Stimulated activated CD8-positive, alpha-beta memory T cell treated with anti-CD3 and anti-CD28 coated beads, Interleukin-12 subunit alpha, Interleukin-12 subunit beta, amount 100 ng/mL, for 4 hours (primary cell): ENCODE measurements at regions not wholly inside any gene's neighbourhood (a gene's known extent, or its start where the extent isn't known, plus 50 kb on each side); places are given as distances from the start of the nearest gene placed in this dataset.

Experiments
- DNase-seq: peaks from one replicate; pipeline ENCODE4 v3.0.0-alpha.2; 2020; ENCODE audit warnings: low read depth

DNA sequence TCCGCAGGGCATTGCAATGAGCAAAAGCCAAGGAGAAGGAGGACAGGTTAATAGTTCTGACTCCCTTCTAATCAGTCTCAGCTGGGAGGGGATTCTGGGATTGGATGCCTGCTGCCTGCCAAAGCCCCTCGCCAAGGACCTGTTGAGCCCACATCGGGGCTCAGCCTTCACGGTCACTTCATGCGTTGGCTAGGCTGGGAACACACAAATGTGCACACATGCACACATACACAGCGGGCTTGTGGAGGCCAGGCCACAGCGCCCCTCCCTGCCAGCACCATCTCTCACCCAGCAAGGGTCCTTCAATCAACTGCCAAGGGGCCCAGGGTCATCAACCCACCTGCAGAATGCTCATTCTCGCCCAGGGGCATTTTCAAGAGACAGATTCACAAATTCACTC lies 113.9 kb downstream of the C5orf15 start:
- no peak for DNase-seq

- no peak for DNase-seq
These were observed 114.6 kb downstream of the C5orf15 start for GRCh38 chr5:133853646-133854365.

DNA sequence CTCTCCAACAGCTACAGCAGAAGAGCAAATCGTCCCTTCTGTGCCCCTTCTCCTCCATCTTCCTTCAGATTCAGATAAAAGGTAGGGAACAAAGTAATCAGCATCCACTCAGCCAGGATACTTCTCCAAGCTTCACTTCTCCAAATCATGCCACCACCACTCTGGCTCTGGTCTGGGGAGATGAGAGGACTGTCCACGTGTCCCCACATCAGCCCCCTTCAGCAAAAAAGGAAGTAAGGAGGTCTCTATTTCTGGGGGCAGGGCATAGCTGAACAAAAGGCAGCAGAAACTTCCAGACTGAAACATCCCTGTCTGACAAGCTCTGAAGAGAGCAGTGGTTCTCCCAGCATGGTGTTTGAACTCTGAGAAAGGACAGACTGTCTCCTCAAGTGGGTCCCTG lies 116.9 kb downstream of the C5orf15 start:
- no peak for DNase-seq

DNA sequence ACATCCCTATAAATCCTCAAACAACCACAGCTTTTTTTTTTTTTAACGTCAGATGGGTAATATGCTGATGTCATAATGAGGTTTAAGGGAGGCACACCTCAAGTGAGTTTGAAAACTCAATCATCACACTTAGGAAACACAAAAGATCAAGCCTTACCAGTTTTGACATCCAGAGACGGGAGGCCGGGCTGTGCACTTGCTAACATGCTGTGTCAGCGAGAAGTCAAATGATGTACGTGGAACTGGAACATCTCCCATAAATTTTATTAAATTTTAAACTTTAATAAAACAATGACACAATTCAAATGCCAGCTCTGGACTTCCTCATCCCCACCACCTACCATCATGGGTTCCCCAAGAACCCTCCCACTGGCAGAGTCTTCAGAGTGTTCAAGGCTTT lies 117.6 kb downstream of the C5orf15 start:
- DNase-seq, result no peak

DNA sequence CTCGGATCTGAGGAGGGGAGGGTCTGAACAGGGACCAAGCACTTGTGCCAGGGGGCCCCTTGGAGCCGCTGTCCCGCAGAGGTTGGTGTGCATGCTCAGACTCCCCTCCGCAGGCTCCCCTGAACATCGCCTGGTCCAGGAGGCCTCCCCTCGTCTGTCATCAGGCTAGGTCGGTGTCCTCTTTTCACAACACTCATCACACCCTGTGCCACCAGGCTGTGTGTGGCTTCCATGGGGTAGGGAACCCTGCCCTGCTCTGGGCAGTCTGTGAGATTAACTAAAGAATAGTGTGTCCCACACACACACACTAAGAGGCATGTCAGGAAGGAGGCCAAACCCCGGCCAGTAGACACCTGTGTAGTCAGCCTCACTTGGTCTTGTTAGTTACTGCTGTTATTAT lies 119.3 kb downstream of the C5orf15 start:
- no peak for DNase-seq

- no peak for DNase-seq
These were observed 120.0 kb downstream of the C5orf15 start for GRCh38 chr5:133848341-133848811.

DNA sequence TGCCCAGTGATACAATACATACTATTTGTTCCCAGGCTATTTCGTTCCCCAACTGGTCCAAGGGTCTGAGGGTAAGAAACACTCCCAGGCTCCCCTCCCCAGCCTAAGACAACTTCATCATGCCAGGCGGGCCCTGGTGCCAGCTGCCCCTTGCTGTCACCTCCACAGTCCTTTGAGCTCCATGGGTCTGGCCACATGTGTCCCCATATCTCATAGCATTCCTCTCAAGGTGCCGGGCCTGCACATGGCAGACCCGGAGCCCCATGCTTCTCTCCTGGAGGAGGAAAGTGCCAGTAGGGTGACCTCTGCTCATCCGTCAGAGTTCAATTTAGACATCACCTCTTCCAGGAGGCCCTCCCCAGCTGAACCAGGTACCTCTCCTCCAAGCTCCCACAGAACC lies 120.5 kb downstream of the C5orf15 start:
- DNase-seq, result no peak

- DNase-seq, result no peak
These were observed 121.1 kb downstream of the C5orf15 start for GRCh38 chr5:133847301-133847700.

GRCh38 chr5:133846478-133847226 lies 121.8 kb downstream of the C5orf15 start:
- DNase-seq, result no peak

DNA sequence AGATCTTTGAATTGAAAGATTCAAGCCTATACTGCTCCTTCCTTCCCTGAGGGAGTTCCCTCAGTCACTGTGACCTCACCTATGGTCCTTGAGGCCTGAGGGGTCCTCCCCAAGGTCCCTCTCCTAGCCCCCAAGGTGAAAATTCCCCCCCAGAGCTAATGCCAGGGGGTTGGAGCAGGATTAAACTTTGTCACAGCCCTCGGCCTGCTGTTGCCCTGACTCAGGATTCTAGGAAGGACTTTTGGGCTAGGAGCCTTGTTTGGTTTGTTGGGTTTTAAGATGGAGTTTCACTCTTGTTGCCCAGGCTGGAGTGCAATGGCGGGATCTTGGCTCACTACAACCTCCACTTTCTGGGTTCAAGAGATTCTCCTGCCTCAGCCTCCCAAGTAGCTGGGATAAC lies 123.2 kb downstream of the C5orf15 start:
- no peak for DNase-seq

- DNase-seq, result no peak
These were observed 123.6 kb downstream of the C5orf15 start for GRCh38 chr5:133844836-133845235.

DNA sequence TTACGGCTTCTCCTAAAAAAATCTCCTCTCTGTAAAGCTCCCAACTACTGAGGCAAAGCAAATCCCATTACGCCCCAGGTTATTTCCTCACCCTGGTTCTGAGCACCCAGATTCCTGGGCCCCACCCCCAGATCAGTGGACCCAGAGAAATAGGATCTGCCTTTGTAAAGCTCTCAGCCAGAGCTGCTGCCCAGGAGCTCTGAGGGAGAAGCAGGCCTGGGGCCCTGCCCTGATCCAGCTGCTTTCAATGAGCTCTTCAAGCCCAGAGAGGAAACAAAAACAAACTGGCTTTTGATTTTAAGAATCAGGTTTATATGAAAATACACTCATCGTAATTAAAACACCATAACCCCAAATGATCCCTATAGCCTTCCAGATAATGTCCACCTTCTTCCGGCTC lies 124.5 kb downstream of the C5orf15 start:
- DNase-seq, result no peak

- no peak for DNase-seq
These were observed 125.4 kb downstream of the C5orf15 start for GRCh38 chr5:133842846-133843611.

GRCh38 chr5:133841831-133842750 lies 126.3 kb downstream of the C5orf15 start:
- no peak for DNase-seq

GRCh38 chr5:133840168-133840567 lies 128.3 kb downstream of the C5orf15 start:
- DNase-seq, result no peak

DNA sequence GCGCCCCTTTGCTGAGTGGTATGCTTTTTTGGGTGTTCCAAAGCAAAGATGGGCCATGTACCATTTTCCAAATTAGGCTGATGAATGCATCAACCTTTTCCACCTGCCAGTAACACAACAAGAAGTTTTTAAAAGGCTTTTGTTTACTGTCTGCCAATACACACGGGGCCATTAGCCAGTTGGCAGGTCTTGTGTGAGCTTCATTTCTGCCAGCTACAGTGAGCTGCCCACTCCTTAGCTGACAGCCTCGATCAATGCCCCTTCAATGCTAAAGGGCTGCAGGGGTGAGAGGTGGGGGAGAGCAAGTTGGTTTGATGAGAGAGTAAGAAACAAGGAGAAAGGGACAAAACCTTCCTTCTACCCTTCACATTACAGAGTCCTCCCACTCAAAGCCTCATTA lies 128.7 kb downstream of the C5orf15 start:
- no peak for DNase-seq

DNA sequence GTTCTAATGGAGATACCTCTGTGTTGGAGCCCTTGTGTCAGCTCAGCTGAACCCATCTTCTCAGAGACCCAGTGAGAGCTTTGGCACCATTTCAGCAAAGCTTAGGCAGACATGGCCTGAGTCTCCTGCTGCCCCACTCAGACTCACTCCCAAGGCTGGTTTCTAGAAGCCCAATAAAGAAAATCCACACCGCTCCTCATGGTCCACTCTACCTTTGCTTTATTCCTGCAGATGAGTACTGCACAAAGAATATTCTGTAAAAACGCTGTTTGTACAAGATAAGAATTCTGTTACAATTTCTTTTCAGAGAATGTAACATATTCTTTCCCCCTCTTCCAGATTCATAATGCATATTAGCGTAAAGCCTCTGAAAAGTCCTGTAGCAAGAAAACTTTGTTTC lies 129.3 kb downstream of the C5orf15 start:
- DNase-seq, result no peak

DNA sequence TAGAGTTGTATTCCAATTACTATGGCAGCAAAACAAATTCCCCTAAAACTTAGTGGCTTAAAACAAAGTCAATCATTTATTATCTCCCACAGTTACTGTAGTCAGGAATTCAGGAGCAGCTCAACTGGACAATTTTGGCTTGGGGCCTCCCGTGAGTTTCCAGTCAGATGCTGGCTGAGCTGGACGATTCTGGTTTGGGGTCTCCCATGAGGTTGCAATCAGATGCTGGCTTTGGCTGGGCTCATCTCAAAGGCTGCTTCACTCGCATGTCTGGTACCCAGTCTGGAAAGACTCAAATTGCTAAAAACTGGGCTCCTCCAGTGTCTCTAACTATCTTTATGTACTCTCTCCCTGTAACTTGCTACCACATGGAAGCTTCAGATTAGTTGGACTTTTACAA lies 130.1 kb downstream of the C5orf15 start:
- DNase-seq, result no peak

- DNase-seq, result no peak
These were observed 136.8 kb downstream of the C5orf15 start for GRCh38 chr5:133831491-133832224.

DNA sequence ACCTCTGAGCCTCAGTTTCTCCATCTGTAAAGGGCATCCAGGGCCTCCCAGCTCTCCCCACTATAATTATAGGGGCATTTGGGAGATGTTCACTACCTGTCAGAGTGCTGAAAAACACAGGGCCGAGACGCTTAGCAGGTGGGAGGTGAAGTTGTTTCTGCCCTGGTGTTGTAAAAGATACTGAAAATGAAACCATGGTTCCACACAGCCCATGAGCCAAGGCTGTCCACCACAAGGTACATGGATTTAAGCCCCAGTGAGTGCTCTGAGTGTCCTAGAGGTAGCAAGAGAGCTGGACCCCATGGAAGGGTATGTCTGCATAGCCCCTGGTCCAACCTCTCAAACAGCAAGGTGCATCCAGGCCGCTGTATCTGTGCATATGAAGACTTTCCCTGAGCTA lies 137.5 kb downstream of the C5orf15 start:
- DNase-seq, result no peak

DNA sequence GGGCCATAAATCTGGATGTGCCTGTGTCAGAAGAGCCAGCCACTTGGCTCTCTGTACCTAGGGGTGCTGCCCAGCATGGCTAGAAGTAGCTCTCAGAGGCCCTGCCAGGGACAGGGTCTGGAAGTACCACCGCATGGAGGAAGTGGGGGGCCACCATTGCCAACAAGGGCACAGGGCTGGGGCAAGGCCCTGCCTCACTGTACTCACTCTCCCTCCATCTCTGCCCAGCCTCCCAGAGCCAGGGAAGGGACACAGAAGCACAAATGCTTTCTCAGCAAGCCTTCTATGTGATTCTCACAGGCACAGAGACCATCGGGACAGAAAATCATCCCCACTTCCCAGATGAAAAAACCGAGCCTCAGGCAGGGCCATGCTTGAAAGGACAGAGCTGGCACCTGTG lies 138.1 kb downstream of the C5orf15 start:
- no peak for DNase-seq
